Pancreas (tissue), 10 donors: ENCODE measurements at regions not wholly inside any gene's neighbourhood (a gene's known extent, or its start where the extent isn't known, plus 50 kb on each side); places are given as distances from the start of the nearest gene placed in this dataset.

ENCODE experiments used
- ATAC-seq, 4 donors: fragments of 200-7000 bp; cut with Tn5 transposase; one replicate each; pipeline versions ENCODE4 v1.8.0 to v1.9.1; 2020; ENCODE audit warnings: mild to moderate bottlenecking in 4 of 4, moderate library complexity in 4 of 4
- DNase-seq, 6 donors: peaks; one replicate each; pipeline ENCODE4 v3.0.0-alpha.2; 2020
- FAIRE-seq: peaks from 2 replicates; lab custom pipeline; 2012; peaks lifted over from hg19 to GRCh38; lab: Jason Lieb, UNC
- H3K27ac ChIP-seq, 4 donors: fragments of 200-600 bp; sonication (generic); 1 replicate in 3 of 4; 2 replicates in 1 of 4; pipeline versions ENCODE4 v1.5.0 to v1.8.0; 2020
- H3K27me3 ChIP-seq, 4 donors: fragments of 200-600 bp; one replicate each; pipeline ENCODE4 v1.8.0; 2021
- H3K36me3 ChIP-seq, 3 donors: fragments of 200-600 bp; sonication (generic) in 1 of 3; one replicate each; pipeline versions ENCODE4 v1.5.0 to v1.8.0; 2020 to 2021
- H3K4me1 ChIP-seq, 3 donors: fragments of 200-600 bp; one replicate each; pipeline ENCODE4 v1.8.0; 2021
- H3K4me3 ChIP-seq, 4 donors: fragments of 200-600 bp; sonication (generic) in 2 of 4; one replicate each; pipeline versions ENCODE4 v1.5.0 to v1.8.0; 2020 to 2021
- H3K9me3 ChIP-seq, 4 donors: fragments of 200-600 bp; one replicate each; pipeline ENCODE4 v1.8.0; 2021
- CTCF ChIP-seq, 4 donors: fragments of 200-600 bp; sonication (generic) in 3 of 4; IDR thresholded peaks; one replicate each; pipeline versions ENCODE4 v1.5.0 to v1.8.0; 2021; ENCODE audit warnings: antibody characterized with exemption in 4 of 4
- WGBS, 2 donors: extraction: QIAGEN DNeasy Blood & Tissue Kit; methylation state at CpG; one replicate each; pipeline ENCODE4 v1.1.7; 2013; 5-methylcytosine and 5-hydroxymethylcytosine counted together
- intact Hi-C, 3 donors: fragments of 100-400 bp; cut with DNase I; formaldehyde crosslinking; loops; one replicate each; pipeline versions ENCODE4 v1.11.1 to v1.14.2; 2022
- donor health status: healthy with polysubstance abuse.
- donor health status: DM: no; HTN: no; CAD: no; lungs with moderate emphysema.
- donor health status: DM: no; HTN: no; CAD: no.
- donor health status: control.
- donor health status: control.
- donor health status: Bipolar disorder and iron deficiency.
- donor health status: DM: yes; HTN: yes; CAD: no.
- donor health status: DM: no; HTN: no; CAD: no.
- donor health status: DM: no; HTN: no; CAD: no.
- donor health status: DM: yes; HTN: yes; CAD: no.

- intact Hi-C loops: no loop called here
- TF ChIP-seq CTCF (IDR thresholded peaks at IDR 0.05): no peak
- FAIRE-seq (no peak), ATAC-seq (no peak), DNase-seq (no peak)
- no peak overlapping the region for H3K4me3 ChIP-seq
- H3K4me1 ChIP-seq: no peaks in the 10 kb centered on the region
- H3K27ac ChIP-seq: no peak overlapping the region
- H3K36me3 ChIP-seq: no peaks in the 10 kb centered on the region
- 90 to 95% methylated on average over 2 of the region's 2 CpGs for WGBS, 2 donors
- H3K27me3 ChIP-seq: no peaks in the 10 kb centered on the region
- no peaks in the 10 kb centered on the region for H3K9me3 ChIP-seq
Measured at GRCh38 chr12:65764325-65764724, 60.0 kb upstream of the HMGA2 start.

GRCh38 chr12:65765436-65765813 lies 58.9 kb upstream of the HMGA2 start:
- no peak for ATAC-seq
- Histone ChIP-seq H3K27me3 (no peaks in the 10 kb centered on the region), H3K27ac (no peak overlapping the region), H3K4me3 (no peak overlapping the region), H3K36me3 (no peaks in the 10 kb centered on the region), H3K4me1 (no peaks in the 10 kb centered on the region), H3K9me3 (no peaks in the 10 kb centered on the region)
- no peak for DNase-seq
- no peak for TF ChIP-seq CTCF (IDR thresholded peaks at IDR 0.05)
- FAIRE-seq: no peak
- intact Hi-C loops: no loop called here
- 76 to 87% methylated on average over 2 of the region's 2 CpGs for WGBS, 2 donors

- Histone ChIP-seq H3K9me3 (no peaks in the 10 kb centered on the region), H3K36me3 (no peaks in the 10 kb centered on the region), H3K27me3 (no peaks in the 10 kb centered on the region), H3K4me3 (no peak overlapping the region), H3K4me1 (no peaks in the 10 kb centered on the region), H3K27ac (no peak overlapping the region)
- 69 to 84% methylated on average over 6 of the region's 6 CpGs for WGBS, 2 donors
- DNase-seq (no peak), ATAC-seq (no peak), FAIRE-seq (no peak)
- intact Hi-C loops: no loop called here
- no peak for TF ChIP-seq CTCF (IDR thresholded peaks at IDR 0.05)
Measured at GRCh38 chr12:65769880-65770279, 54.4 kb upstream of the HMGA2 start.
